H9 (cell line): ENCODE measurements at regions not wholly inside any gene's neighbourhood (a gene's known extent, or its start where the extent isn't known, plus 50 kb on each side); places are given as distances from the start of the nearest gene placed in this dataset.

Experiments used
- DNase-seq: peaks from one replicate; pipeline ENCODE4 v3.0.0-alpha.2; 2017
- H2AFZ ChIP-seq: one replicate; pipeline ENCODE4 v1.6.1; 2013; ENCODE audit warnings: mild to moderate bottlenecking, low read length, control low read depth, moderate library complexity
- H2AK5ac ChIP-seq: 2 replicates; pipeline ENCODE4 v1.6.1; 2013; ENCODE audit warnings: low read length, control low read depth, mixed read lengths; ENCODE audit not compliant: insufficient read length
- H2BK120ac ChIP-seq: one replicate; pipeline ENCODE4 v1.6.1; 2013; ENCODE audit warnings: low read depth, mild to moderate bottlenecking, low read length, control low read depth, inconsistent platforms; ENCODE audit not compliant: poor library complexity, severe bottlenecking
- H2BK12ac ChIP-seq: 2 replicates; pipeline ENCODE4 v1.6.1; 2013; ENCODE audit warnings: low read length, control low read depth, mixed read lengths, low read depth; ENCODE audit not compliant: insufficient read length
- H2BK15ac ChIP-seq: 2 replicates; pipeline ENCODE4 v1.6.1; 2013; ENCODE audit warnings: low read depth, low read length, control low read depth
- H2BK20ac ChIP-seq: one replicate; pipeline ENCODE4 v1.6.1; 2013; ENCODE audit warnings: low read depth, mild to moderate bottlenecking, low read length, control low read depth, inconsistent platforms; ENCODE audit not compliant: poor library complexity, severe bottlenecking
- H2BK5ac ChIP-seq: 2 replicates; pipeline ENCODE4 v1.6.1; 2013; ENCODE audit warnings: low read length, control low read depth, mixed read lengths; ENCODE audit not compliant: insufficient read length
- H3K14ac ChIP-seq: 2 replicates; pipeline ENCODE4 v1.6.1; 2013; ENCODE audit warnings: low read length, control low read depth; ENCODE audit not compliant: insufficient read depth
- H3K18ac ChIP-seq: 2 replicates; pipeline ENCODE4 v1.6.1; 2013; ENCODE audit warnings: low read depth, mild to moderate bottlenecking, mixed read lengths, low read length, control low read depth; ENCODE audit not compliant: insufficient read length
- H3K23ac ChIP-seq: 2 replicates; pipeline ENCODE4 v1.6.1; 2013; ENCODE audit warnings: low read length, control low read depth, mixed read lengths, low read depth; ENCODE audit not compliant: insufficient read length
- H3K23me2 ChIP-seq: 2 replicates; pipeline ENCODE4 v1.6.1; 2013; ENCODE audit warnings: low read depth, mild to moderate bottlenecking, mixed read lengths, low read length, control low read depth; ENCODE audit not compliant: insufficient read length, poor library complexity, severe bottlenecking
- H3K27ac ChIP-seq: 2 replicates; pipeline ENCODE4 v1.5.1; 2013; ENCODE audit warnings: low read length, control low read depth, mixed read lengths, low read depth; ENCODE audit not compliant: insufficient read length
- H3K27me3 ChIP-seq: 2 replicates; pipeline ENCODE4 v1.6.1; 2013; ENCODE audit warnings: low read length, control low read depth, inconsistent platforms; ENCODE audit not compliant: insufficient read depth
- H3K4ac ChIP-seq: 2 replicates; pipeline ENCODE4 v1.6.1; 2013; ENCODE audit warnings: low read depth, mild to moderate bottlenecking, control low read depth, inconsistent platforms, low read length, moderate library complexity
- H3K4me1 ChIP-seq: 2 replicates; pipeline ENCODE4 v1.6.1; 2013; ENCODE audit warnings: low read length, control low read depth, inconsistent platforms; ENCODE audit not compliant: insufficient read depth
- H3K4me2 ChIP-seq: 2 replicates; pipeline ENCODE4 v1.6.1; 2013; ENCODE audit warnings: low read length, control low read depth, mixed read lengths; ENCODE audit not compliant: insufficient read length, insufficient read depth
- H3K56ac ChIP-seq: 2 replicates; pipeline ENCODE4 v1.6.1; 2013; ENCODE audit warnings: low read depth, mild to moderate bottlenecking, mixed read lengths, low read length, control low read depth; ENCODE audit not compliant: insufficient read length
- H3K79me1 ChIP-seq: 2 replicates; pipeline ENCODE4 v1.6.1; 2013; ENCODE audit warnings: low read depth, mild to moderate bottlenecking, moderate library complexity, low read length, control low read depth, inconsistent platforms; ENCODE audit not compliant: insufficient read depth, poor library complexity, severe bottlenecking
- H3K79me2 ChIP-seq: 2 replicates; pipeline ENCODE4 v1.6.1; 2013; ENCODE audit warnings: low read length, control low read depth, inconsistent platforms; ENCODE audit not compliant: insufficient read depth
- H3K9ac ChIP-seq: 2 replicates; pipeline ENCODE4 v1.6.1; 2013; ENCODE audit warnings: low read length, control low read depth, mixed read lengths; ENCODE audit not compliant: insufficient read length; ENCODE audit errors: extremely low read depth
- H3K9me3 ChIP-seq: one replicate; pipeline ENCODE4 v1.6.1; 2013; ENCODE audit warnings: low read depth, low read length, inconsistent platforms; ENCODE audit not compliant: control insufficient read depth
- H3T11ph ChIP-seq: one replicate; pipeline ENCODE4 v1.6.1; 2013; ENCODE audit warnings: mild to moderate bottlenecking, low read length, control low read depth, inconsistent platforms
- H4K20me1 ChIP-seq: one replicate; pipeline ENCODE4 v1.6.1; 2013; ENCODE audit not compliant: control insufficient read depth, insufficient read length, insufficient read depth
- H4K5ac ChIP-seq: 2 replicates; pipeline ENCODE4 v1.6.1; 2013; ENCODE audit warnings: low read depth, mild to moderate bottlenecking, mixed read lengths, low read length, control low read depth; ENCODE audit not compliant: insufficient read length
- H4K8ac ChIP-seq: replicated peaks from 2 replicates; pipeline ENCODE4 v1.6.1; 2013; ENCODE audit warnings: low read length, control low read depth, mixed read lengths, low read depth; ENCODE audit not compliant: insufficient read length
- H4K91ac ChIP-seq: 2 replicates; pipeline ENCODE4 v1.6.1; 2013; ENCODE audit warnings: low read depth, mild to moderate bottlenecking, moderate library complexity, mixed read lengths, low read length, control low read depth; ENCODE audit not compliant: insufficient read length
- H3K27ac Mint-ChIP-seq, 3 experiments: 2 replicates in 2 of 3; 3 replicates in 1 of 3; pipeline ENCODE4 v1.8.0; 2020 to 2021; ENCODE audit warnings: mixed read lengths in 3 of 3, mild to moderate bottlenecking in 1 of 3, moderate library complexity in 1 of 3
- H3K27me3 Mint-ChIP-seq: 2 replicates; pipeline ENCODE4 v1.8.0; 2021; ENCODE audit warnings: low read depth, mild to moderate bottlenecking, moderate library complexity, mixed read lengths
- H3K36me3 Mint-ChIP-seq, 3 experiments: 2 replicates in 2 of 3; 3 replicates in 1 of 3; pipeline ENCODE4 v1.8.0; 2020 to 2021; ENCODE audit warnings: low read depth in 3 of 3, mixed read lengths in 3 of 3; ENCODE audit not compliant: insufficient read depth in 1 of 3
- H3K4me1 Mint-ChIP-seq, 2 experiments: 2 replicates each; pipeline ENCODE4 v1.8.0; 2020; ENCODE audit warnings: mixed read lengths in 2 of 2
- H3K4me3 Mint-ChIP-seq, 2 experiments: 2 replicates in 1 of 2; 3 replicates in 1 of 2; pipeline ENCODE4 v1.8.0; 2020 to 2021; ENCODE audit warnings: mild to moderate bottlenecking in 2 of 2, mixed read lengths in 2 of 2, moderate library complexity in 1 of 2
- H3K9me3 Mint-ChIP-seq, 2 experiments: 2 replicates in 1 of 2; 3 replicates in 1 of 2; pipeline ENCODE4 v1.8.0; 2020; ENCODE audit warnings: mild to moderate bottlenecking in 2 of 2, mixed read lengths in 2 of 2, moderate library complexity in 1 of 2
- WGBS: extraction: QIAGEN DNeasy Blood & Tissue Kit; methylation state at CpG from one replicate; pipeline ENCODE4 v1.1.7; 2013; ENCODE audit warnings: missing lambda C conversion rate, low lambda C conversion rate, mixed read lengths; ENCODE audit not compliant: insufficient read length; ENCODE audit errors: extremely low coverage; 5-methylcytosine and 5-hydroxymethylcytosine counted together
- TF ChIP-seq, protein P1 (sequence below): fragments of 200-600 bp; sonication (generic); conservative IDR thresholded peaks from 3 replicates; pipeline ENCODE4 v1.8.0; 2021; ENCODE audit warnings: antibody characterized with exemption, mild to moderate bottlenecking

- Mint-ChIP-seq H3K4me3 (no peak overlapping the region), H3K9me3 (no peaks in the 10 kb centered on the region), H3K36me3 (no peaks in the 10 kb centered on the region), H3K27me3 (no peaks in the 10 kb centered on the region), H3K27ac (no peak overlapping the region), H3K4me1 (peaks cover 0 to 5% of the 10 kb centered on the region in 2 experiments; a peak in 2 of 4 replicates)
- Histone ChIP-seq H3K79me1 (no peaks in the 10 kb centered on the region), H2AK5ac (no peak overlapping the region), H3K9ac (no peak overlapping the region), H3K27ac (no peak overlapping the region), H3K18ac (no peak overlapping the region), H3K14ac (no peak overlapping the region), H2BK5ac (no peak overlapping the region), H4K20me1 (no peaks in the 10 kb centered on the region), H3T11ph (no peak overlapping the region), H2AFZ (no peak overlapping the region), H2BK12ac (no peak overlapping the region), H3K4ac (no peak overlapping the region), H2BK15ac (no peak overlapping the region), H4K91ac (no peak overlapping the region), H2BK20ac (no peak overlapping the region), H3K23ac (no peak overlapping the region), H3K79me2 (no peaks in the 10 kb centered on the region), H3K23me2 (no peaks in the 10 kb centered on the region), H2BK120ac (no peak overlapping the region), H3K4me1 (no peaks in the 10 kb centered on the region), H3K27me3 (no peaks in the 10 kb centered on the region), H3K56ac (no peak overlapping the region), H4K8ac (no peak overlapping the region), H3K4me2 (no peak overlapping the region), H3K9me3 (no peaks in the 10 kb centered on the region), H4K5ac (no peak overlapping the region)
- TF ChIP-seq, protein P1, sequence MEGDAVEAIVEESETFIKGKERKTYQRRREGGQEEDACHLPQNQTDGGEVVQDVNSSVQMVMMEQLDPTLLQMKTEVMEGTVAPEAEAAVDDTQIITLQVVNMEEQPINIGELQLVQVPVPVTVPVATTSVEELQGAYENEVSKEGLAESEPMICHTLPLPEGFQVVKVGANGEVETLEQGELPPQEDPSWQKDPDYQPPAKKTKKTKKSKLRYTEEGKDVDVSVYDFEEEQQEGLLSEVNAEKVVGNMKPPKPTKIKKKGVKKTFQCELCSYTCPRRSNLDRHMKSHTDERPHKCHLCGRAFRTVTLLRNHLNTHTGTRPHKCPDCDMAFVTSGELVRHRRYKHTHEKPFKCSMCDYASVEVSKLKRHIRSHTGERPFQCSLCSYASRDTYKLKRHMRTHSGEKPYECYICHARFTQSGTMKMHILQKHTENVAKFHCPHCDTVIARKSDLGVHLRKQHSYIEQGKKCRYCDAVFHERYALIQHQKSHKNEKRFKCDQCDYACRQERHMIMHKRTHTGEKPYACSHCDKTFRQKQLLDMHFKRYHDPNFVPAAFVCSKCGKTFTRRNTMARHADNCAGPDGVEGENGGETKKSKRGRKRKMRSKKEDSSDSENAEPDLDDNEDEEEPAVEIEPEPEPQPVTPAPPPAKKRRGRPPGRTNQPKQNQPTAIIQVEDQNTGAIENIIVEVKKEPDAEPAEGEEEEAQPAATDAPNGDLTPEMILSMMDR, result peak; percentile 66
- peak; percentile 46 for DNase-seq
- WGBS, result no CpG with 5 or more reads among the region's 3 CpGs
Measured at GRCh38 chr14:22047115-22047514, 373.5 kb upstream of the OR4E1 start.
